Glomerular visceral epithelial cell (primary cell): ENCODE measurements at regions not wholly inside any gene's neighbourhood (a gene's known extent, or its start where the extent isn't known, plus 50 kb on each side); places are given as distances from the start of the nearest gene placed in this dataset.

Experiments
- DNase-seq: peaks from one replicate; pipeline ENCODE4 v3.0.0-alpha.2; 2016; ENCODE audit errors: extremely low spot score

DNA sequence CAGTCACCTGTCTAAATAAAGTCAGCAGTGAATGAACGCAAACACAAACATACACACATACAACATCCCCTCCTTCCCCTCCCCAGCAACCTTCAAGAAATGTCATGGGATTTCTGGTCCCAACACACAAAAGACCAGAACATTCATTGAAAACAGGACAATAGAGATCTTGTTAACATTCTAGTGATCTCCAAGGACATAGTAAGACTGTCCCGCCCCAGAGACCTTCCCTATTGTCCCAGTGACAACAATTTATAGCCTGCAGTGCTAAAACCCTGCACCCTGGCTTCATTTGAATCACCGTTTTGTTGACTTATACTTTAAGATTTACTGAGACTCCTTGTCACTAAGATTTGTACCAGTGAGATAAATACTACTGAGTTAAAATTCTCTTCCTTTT is 143.9 kb upstream of the NOX3 start:
- DNase-seq: no peak

DNA sequence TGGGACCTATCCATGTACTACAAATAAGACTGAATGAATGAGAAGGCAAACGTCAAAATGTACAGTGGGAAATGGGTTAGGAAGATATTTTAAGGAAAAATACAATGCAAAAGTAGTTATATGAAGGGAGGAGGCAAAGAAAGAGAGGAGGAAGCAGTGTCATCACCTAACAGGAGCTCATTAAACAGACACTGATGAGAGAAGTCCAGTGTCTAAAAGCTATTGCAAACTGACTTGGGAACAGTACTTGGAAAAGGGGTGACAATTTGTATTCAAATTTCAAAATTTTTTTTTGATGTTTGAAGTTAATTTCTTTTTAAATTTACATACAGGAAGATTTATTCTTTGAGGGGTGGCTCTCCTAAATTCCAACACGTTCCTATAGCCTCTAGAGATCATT is 143.5 kb upstream of the NOX3 start:
- DNase-seq: no peak

DNA sequence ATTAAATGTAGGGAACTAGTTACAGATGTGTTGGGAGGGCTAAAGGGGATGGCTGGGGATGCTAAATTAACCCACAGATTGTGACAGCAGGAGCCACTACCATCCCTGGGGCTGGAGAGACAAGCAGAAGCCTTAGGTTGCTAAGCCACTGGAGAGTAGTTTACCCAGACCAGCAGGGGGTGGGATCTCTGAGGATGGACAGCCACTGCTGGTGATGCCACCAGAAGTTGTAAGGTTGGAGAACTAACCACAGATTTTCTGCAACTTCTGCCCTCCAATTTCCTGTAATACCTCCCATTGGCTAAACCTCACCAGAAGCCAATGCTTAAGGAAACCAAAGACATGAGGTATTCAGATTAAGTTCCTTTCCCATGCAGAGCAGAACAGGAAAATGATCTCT is 139.6 kb upstream of the NOX3 start:
- no peak for DNase-seq

DNA sequence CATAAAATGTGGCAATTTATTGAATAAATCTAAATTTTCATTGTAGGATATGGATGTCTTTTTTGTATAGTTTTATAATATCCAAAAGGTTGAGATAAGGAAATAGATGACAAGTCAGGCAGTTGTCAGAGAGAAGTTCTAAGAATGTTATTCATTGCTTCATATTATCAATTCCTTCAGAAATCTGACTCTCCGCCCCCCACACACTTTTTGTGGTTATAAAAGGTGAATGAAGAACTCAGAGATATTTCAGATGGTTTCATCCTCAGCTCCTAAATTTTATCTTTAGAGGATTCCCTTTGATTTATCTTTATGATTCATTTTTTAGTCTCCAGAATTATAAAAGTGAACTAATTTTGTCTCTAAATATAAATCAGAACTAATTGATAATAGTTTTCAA is 136.1 kb upstream of the NOX3 start:
- no peak for DNase-seq

DNA sequence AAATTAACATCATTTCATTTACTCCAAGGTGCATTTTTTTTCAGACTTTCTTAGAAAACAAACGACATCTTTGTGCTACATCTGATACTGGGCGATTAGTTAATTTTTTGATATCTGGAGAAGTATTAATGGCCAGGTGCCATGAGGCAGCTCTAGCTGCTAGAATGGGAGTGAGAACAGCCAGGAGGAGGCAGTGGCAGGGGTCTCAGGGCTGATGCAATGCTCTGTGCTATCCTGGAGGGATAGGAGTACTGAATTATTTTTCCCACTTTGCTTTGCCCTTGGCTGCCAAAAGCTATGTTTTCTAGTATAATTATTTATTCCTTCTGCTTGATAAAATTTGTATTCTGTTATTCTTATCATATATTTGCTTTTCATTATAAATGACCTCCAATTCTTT is 133.6 kb upstream of the NOX3 start:
- DNase-seq: no peak

DNA sequence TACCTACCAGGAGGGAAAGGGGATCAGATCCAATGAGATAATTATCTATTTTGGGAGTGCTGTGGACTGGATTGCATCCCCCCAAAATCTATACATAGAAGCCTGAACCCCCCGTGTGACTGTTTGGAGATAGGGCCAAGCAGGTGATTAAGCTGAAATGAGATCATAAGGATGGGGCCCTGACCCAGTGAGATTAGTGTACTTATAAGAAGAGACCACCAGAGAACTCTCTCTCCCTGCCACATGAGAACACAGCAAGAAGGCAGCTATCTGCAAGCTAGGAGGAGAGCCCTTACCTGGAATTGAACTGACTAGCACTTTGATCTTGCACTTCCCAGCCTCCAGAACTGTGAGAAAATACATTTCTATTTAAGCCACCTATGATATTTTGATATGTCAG is 132.2 kb upstream of the NOX3 start:
- no peak for DNase-seq

DNA sequence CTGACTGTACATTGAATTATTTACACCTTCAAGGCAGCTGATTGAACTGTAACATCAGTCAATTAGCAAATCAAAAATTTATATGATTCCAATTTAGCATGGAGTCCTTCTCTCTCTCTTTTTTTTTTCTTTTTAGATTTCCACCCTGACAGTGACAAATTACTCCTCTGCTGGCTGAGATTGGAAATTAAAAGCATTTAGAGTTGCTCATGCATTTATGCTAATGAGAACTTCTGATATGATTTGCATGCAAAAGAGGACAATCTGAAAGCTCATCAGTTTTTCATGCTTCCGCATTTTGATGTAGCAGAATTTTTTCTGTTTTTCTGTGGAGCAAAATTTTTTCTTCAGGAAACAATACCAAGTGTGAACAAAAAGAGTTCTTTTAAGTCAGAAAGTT is 130.5 kb upstream of the NOX3 start:
- DNase-seq: no peak

DNA sequence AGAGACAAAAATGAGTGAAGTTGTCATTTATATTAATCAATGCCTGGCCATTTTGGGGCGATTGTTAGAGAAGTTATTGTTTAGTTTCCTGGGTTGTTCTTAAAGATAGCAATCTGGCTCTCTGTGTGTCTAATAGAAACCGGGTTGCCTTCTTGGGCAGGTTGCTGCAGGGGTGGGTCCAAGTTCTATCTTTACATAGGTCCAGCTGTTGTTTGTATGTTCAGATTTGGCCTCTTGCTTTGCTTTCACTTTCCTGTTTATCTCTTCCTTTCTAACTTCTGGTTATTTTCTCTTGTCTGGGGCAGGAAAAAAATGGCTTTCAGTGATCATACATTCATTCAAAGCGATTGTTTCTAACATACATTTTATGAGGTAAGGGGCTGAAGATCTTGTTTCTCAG is 128.4 kb upstream of the NOX3 start:
- no peak for DNase-seq

DNA sequence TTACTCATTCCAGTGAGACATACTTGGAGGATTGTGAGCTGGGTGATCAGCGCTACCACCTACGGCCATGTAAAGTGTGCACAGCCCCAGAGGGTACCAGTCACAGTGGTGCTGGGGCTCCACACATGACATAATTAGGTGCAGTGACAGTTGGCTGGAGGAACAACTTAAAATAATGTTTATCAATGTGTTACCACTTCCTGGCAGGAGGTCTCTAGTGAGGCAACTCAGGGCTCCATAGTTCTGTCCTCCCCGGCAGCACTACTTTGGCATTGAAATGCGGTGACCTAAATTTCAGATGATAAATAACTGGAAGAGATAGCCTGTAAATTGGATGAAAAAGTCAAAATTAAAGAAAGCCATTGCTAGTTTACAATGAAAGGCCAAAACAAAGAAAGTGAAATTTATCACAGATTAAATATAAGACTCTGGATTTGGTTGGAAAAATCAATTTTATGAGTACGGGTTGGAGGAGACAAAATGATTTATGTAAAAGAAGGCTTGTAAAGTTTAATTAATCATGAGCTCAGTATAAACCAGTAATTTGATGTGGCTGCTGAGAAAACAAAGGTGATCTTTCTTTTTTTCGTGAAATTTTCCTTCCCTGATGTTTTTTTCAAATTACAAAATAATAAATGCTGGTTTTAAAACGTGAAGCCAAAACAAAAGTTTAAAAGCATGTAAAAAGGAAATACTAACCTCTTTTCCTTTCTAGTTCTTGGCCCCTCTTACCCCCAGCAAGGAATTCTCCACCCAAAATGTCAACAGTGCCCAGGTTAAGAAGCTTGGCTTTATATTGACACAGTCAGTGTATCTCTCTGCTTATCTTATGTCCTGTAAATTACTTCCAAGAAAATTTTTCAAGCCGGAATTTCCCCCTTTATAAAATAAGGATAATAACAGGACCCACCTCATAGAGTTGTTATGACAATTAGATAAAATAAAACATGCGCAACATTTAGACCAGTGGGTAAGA is 126.7 kb upstream of the NOX3 start:
- DNase-seq: no peak

DNA sequence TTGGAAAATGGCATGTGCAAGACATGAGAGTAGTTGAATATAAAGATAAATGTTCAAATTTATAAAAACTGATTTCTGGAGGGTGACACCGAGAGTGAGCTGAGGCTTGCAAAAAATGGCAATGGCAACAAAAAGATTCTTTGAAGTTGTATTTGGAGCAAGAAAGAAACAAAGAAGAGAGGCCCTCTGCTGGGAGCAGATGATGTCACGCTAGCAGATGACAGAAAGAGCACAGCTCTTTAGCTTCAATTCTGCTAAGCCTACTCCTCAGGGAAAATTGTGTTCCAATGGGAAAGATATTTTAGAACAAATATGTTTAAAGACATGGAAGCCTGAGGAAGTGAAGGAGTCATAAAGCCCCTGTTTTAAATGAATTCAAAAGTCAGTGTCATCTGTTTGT is 125.3 kb upstream of the NOX3 start:
- DNase-seq: no peak

DNA sequence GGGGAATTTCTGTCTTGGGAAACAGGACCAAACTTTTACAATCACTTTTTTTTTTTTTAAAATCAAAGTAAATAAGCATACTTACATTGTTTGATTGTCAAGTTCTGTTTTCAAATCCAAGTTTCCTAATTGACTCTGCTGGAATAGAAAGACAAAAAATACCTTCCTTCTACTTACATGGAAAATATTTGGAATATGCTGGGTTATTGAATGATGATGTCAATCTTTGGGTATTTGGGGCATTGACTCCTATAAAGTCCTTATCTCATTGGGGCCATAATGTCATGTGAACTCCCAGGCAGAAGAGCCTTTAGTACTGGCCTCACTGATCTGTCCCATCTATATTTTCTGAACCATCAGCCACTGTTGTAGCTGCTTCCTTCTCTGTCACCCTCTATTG is 122.6 kb upstream of the NOX3 start:
- DNase-seq: no peak

DNA sequence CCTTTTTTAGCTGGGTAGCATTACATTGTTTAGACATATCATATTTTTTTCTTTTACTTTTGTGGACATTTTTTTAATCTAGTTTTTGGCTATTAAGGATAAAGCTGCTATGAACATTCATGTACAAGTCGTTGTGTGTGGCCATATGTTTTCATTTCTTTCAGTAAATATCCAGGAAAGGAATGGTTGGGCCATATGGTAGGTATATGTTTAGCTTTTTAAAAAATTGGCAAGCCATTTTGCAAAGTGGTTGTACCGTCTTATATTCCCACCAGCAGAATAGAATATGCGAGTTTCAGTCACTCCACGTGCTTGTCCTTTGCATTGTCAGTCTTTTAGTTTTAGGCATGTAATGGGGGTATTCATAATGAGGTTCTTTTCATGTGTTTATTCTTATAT is 106.3 kb upstream of the NOX3 start:
- no peak for DNase-seq

DNA sequence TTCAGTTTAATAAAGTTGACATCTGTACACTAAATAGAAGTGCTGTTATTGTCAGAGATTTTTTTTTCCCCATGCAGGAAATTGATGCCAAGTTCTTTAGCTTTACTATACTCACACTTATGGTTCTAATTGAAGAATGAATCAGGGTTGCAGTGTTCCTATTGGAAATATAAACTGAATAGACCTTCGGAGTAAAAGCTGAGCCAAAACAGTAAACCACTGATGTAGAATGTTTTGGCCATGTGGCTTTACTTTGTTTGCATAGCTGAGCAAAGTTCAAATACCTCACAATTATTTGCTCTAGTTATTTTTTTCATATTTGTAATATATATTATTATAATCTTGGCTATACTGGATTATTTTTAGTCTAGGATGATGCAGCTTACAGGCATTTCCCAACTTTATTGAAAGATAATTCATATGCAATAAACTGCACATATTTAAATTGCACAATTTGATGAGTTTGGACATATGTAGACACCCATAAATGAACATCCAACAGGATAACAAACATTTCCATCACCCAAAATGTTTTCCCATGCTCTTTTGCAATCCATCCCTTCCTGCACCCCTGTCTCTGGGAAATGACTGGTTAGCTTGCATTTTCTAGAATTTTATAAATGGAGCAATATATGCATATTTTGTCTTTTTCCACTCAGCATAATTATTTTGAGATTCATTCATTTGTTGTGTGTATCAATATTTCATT is 105.8 kb upstream of the NOX3 start:
- no peak for DNase-seq

DNA sequence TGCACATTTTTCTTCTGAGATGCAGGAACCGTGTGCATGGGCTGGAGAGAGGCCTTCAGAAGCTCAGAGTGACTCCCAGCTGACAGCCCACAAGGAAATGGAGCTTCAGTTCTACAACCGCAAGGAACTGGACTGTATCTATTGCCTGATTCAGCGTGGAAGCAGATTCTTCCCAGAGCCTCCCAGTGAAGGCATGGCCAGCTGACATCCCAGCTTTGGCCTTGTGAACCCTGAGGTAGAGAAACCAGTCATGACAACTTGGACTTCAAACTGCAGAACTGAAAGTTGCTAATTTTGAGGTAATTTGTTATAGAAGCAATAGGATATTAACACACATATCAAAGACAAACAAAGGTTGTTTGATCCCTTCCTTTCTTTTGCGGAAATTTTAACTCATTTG is 94.3 kb upstream of the NOX3 start:
- no peak for DNase-seq

DNA sequence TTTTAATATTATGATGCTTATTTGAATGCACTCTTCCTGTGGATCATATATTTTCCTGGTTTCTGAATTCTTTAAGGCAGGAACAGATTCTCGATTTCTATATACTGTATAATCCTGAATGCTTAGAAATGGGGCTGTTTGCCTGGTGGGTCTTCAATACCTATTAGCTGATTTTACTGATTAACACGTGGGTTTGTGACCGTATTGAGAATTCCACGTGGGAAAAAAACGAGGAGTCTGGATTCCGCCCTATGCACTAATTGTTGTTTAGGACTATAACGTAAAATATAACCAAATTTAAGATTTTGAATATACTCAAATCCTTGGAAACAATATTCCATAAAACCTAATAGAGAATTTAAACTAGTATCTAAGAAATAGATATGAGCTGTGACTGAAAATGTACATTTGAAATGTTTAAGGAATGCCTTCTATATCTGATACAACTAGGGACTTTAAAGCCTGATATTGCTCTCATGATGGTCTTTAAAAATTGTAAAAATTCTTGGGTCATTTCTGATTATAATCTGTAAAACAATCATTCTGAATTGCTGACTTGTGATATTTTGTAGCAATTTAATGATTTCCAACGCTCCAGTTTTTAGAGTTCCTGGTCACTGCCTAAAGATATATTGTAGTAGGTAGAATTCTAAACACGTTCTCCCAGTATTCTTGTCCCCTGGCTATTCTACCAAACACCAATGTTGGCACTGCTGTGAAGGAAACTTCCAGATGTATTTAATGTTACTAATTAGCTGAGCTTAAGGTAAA is 93.6 kb upstream of the NOX3 start:
- DNase-seq: no peak

DNA sequence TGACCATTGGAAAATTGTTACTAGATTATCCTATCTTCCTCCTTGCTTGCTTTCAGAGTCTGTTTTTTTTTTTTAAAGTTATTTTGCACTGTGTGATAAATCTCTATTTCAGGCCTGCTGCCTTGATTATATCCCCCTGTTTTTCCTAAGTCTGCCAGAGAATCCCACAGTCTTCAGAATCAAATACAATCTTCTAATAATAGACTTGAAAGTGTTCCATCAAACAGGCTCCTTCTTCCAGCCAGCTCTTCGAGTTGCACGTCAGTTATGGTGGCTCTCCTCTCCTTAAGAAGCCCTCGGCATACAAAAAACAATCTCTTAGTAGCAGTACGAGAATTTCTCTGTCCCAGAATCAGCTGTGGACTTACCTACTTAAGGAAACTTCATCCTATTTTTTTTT is 92.9 kb upstream of the NOX3 start:
- no peak for DNase-seq

DNA sequence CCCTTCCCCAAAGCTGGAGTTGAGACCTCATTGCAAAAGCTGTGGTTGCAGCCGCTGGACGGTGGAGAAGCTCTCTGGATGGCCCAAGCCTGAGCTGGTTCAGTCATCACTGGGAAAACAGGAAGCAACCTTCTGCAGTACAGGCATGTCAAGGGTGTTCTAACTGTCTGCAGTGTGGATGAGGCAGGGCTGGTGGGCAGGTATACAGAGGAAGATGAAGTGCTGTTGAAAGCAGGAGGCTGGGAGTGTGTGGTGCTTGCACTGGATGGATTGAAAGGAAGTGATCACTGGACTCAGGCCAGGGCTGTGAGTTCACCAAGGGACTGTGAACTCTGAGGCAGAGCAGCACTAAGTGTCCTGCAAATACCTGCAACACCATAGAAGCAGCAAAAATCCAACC is 89.0 kb upstream of the NOX3 start:
- DNase-seq: no peak

DNA sequence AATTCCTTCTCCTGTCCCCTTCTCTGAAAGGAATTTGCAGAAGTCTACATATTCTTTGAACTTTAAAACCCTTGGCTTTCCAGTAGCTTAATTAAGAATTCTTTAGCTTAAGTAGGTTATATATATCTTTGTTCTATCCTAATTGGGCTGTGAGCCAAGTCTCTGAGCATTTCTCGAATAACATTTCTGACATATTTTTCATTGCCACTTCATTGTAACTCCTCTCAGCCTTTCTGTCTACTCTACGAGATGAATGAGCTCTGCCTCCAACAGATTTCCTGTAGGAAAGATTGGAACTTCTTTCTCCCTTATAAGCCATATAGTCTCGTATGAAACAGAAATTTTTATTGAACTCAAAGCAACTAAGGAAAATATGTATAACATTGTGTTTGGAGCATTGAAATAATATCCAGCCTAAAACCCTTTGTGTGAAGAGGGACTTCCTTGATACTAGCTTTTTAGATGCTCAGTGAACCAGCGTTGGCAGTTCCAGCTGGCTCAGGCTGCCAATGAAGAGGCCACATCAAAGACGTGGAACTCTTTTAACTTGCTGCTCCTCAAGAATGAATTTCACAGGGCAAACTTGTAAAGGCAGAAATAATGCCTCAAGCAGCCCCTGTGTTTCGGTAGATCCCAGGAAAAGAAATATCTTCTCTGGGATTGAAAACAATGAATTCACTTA is 87.7 kb upstream of the NOX3 start:
- no peak for DNase-seq

DNA sequence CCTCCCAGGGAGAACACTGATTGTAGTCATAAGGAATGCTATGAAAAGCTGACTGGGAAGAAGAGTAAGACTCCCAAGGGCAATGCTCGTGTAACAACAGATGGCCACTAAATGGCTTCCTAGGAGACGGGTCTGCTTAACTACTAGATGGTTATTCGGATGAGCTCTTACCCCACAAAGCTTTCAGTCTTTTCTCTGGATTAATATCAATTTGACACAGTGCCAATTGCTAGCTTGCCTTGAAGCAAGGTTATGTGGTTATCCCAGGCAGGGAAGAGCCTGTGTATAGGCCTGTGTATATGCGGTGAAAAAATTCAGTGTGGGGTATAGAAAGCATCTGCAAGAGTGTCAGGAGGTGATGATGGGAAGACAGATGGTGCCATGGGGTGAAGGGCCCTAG is 86.4 kb upstream of the NOX3 start:
- no peak for DNase-seq

DNA sequence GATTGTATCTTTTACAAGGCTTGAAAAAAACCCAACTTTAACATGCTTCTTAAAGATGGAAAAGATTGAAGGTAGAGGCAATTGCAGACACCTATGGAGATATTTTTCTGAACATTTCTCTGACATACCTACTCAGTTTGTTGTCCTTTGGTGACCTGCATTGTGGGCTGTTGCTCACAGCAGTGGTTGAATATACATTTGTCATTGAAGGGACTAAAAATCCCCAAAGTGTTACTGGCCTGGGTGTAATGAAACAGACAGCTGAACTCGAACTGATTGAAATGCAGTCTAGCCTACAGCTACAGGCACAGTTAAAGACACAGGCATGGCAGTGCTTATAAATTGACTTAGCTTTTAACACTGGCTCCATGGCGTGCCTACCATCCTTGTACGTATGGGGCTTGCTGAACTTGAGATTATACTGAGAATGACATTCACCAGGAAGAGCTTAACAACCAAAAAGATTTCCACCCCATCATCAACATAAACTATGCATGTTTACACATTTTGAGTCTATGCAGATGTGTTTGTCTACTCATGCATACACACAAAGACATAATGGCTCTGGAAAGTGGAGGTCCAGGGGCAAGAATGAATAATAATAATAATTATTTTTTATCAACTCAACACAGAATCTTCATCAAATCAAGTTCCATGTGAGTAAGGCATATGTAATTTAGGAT is 83.2 kb upstream of the NOX3 start:
- DNase-seq: no peak

DNA sequence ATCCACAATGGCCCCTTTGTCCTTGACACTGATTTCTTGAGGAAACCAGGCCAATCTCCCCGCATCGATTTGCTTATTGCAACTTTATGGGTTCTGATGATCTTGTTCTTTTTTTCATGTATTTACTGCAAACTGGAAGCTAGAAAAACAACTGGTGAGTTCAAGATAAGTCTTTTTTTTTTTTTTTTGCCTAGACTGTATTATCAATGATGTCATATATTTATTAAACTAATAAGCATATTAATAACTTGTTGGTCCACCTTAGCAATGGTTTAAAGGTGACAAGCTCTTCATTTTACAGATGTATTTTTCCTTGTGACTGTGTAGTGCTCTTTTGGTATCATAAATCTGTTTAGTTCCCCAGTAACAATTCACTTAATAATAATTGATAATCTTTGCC is 79.0 kb upstream of the NOX3 start:
- no peak for DNase-seq
